ENCODE measurements at regions not wholly inside any gene's neighbourhood (a gene's known extent, or its start where the extent isn't known, plus 50 kb on each side); places are given as distances from the start of the nearest gene placed in this dataset.
A peak's percentile ranks its signal among the peaks of the same experiment; 100 is the strongest.

DNA sequence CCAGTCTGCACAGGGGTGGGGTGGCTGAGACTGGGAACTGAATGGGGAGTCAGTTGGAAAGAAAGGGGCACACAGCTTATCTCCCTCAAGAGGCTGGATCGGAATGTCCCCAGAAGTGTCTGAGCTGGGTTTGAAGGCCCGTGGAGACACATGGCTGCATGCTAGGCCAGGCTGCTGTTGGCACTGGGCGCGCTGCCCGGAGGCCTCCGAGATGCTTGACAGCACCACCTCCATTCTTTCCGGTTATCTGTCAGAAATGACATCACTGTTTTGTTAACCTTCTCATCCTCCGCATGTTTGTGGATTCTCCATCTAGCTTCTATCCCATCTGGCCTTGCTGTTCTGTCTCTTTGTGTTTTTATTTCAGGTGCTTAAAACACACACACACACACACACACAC lies 85.5 kb downstream of the APIP start:
- TF ChIP-seq, protein P1, sequence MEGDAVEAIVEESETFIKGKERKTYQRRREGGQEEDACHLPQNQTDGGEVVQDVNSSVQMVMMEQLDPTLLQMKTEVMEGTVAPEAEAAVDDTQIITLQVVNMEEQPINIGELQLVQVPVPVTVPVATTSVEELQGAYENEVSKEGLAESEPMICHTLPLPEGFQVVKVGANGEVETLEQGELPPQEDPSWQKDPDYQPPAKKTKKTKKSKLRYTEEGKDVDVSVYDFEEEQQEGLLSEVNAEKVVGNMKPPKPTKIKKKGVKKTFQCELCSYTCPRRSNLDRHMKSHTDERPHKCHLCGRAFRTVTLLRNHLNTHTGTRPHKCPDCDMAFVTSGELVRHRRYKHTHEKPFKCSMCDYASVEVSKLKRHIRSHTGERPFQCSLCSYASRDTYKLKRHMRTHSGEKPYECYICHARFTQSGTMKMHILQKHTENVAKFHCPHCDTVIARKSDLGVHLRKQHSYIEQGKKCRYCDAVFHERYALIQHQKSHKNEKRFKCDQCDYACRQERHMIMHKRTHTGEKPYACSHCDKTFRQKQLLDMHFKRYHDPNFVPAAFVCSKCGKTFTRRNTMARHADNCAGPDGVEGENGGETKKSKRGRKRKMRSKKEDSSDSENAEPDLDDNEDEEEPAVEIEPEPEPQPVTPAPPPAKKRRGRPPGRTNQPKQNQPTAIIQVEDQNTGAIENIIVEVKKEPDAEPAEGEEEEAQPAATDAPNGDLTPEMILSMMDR (IDR thresholded peaks at IDR 0.05) = no peak
- Histone ChIP-seq H3K4me3 (no peak overlapping the region), H3K9me3 (no peaks in the 10 kb centered on the region), H3K36me3 (no peaks in the 10 kb centered on the region), H3K4me1 (peaks cover 11% of the 10 kb centered on the region), H3K27ac (no peak overlapping the region), H3K27me3 (ENCODE audit: low read depth) (no peaks in the 10 kb centered on the region)
- intact Hi-C loops (cut with DNase I) = no loop called here
- ATAC-seq = no peak
- DNase-seq = no peak

DNA sequence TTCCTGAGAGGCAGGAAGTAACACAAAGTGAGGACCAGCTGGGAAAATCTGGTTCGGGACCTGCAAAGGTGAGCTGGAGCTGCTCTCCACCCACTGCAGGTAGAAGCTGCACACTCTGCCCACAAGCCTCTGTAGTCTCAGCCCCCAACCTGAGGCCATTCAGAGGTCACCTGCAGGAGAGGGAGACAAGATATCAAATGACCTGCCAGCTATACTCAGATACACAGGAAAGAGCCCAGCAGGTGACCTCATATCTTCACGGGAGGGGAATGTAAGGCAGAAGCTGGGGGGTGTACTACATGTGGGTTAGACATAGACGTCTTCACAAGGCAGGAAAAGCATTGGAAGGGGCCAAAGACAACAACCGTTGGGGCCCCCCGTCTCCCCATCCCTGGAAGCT lies 86.1 kb downstream of the APIP start:
- intact Hi-C loops (cut with DNase I) = no loop called here
- Histone ChIP-seq H3K4me1 (peaks cover 11% of the 10 kb centered on the region), H3K9me3 (no peaks in the 10 kb centered on the region), H3K36me3 (no peaks in the 10 kb centered on the region), H3K27ac (no peak overlapping the region), H3K27me3 (ENCODE audit: low read depth) (no peaks in the 10 kb centered on the region), H3K4me3 (no peak overlapping the region)
- TF ChIP-seq, protein P1 (IDR thresholded peaks at IDR 0.05) = no peak
- ATAC-seq (no peak), DNase-seq (no peak)

DNA sequence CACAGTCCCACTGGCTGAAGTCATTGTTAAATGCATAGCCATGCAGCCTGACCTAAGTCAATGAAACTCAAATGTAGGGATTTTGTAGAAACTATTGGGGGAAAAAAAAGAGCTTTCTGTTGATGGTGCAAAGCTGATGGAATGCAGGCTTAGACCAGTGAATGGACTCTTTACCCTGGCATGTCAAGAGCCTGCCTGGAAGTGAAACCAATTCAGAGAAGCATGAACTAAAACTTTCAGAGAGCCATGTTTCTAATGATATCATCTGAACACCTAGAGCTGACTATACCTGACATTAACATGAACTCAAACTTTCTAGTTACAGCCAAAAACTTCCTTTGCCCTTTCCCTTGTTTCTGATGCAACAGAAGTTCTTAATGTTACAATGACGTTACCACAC lies 89.0 kb downstream of the APIP start:
- Histone ChIP-seq H3K9me3 (no peaks in the 10 kb centered on the region), H3K27ac (no peak overlapping the region), H3K27me3 (ENCODE audit: low read depth) (no peaks in the 10 kb centered on the region), H3K4me1 (peaks cover 11% of the 10 kb centered on the region), H3K36me3 (no peaks in the 10 kb centered on the region), H3K4me3 (no peak overlapping the region)
- intact Hi-C loops (cut with DNase I) = no loop called here
- DNase-seq (no peak), ATAC-seq (peak; percentile 20 to 56)
- TF ChIP-seq, protein P1 (IDR thresholded peaks at IDR 0.05) = no peak

DNA sequence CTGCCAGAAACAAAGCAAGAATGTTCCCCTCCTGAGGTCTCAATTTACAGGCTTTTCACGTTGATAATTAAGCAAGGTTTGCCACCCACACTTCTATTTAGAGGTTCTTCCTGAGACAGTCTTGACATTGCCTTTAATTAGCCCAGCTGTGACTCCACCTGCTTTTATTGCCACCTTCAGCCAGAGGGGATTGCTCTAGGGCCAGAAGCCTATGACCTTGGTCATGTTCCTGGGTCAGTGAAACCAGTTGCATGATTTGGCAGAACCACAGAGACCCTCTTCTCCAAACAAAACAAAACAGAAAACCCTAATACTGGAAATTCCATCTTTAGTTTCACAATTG lies 89.8 kb downstream of the APIP start:
- Histone ChIP-seq H3K4me1 (peaks cover 11% of the 10 kb centered on the region), H3K36me3 (no peaks in the 10 kb centered on the region), H3K9me3 (no peaks in the 10 kb centered on the region), H3K4me3 (no peak overlapping the region), H3K27me3 (ENCODE audit: low read depth) (no peaks in the 10 kb centered on the region), H3K27ac (no peak overlapping the region)
- TF ChIP-seq, protein P1 (IDR thresholded peaks at IDR 0.05) = no peak
- DNase-seq (no peak), ATAC-seq (no peak)
- intact Hi-C loops (cut with DNase I) = no loop called here

DNA sequence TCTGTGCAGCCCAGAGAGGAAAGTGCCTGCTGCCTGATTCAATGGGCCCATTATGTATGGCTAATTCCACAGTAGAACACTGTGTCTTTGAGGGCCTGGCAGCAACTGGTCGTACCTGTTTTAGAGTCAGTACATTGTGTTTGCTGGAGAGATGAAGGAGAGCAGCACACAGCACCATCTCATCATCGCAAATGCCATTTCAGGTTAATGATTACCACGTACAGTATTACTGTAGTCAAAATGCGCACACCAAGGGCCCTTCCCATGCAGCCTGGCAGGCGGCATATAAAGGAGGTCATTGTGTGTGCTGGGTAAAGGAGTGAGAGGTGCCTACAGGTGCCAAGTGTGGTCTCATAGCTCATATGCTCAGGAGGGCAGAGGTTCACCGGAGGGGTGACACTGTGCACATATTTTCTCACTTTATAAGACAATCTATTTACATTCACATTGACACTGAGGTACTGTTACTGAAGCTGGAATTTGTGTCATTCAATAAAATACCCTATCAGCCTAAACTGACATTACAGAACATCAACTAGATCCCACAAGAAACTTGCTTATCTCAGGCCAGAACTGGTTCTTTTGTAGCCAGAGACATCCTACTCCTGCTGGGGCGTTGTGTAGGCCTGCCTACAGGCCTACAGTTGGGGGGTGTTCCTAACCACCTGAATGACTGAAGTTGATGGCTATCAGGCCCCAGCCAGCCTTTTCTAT lies 90.4 kb downstream of the APIP start:
- TF ChIP-seq, protein P1 (IDR thresholded peaks at IDR 0.05) = no peak
- Histone ChIP-seq H3K27ac (peak overlapping the region; percentile 65), H3K4me3 (no peak overlapping the region), H3K4me1 (peaks cover 11% of the 10 kb centered on the region), H3K9me3 (no peaks in the 10 kb centered on the region), H3K36me3 (no peaks in the 10 kb centered on the region), H3K27me3 (ENCODE audit: low read depth) (no peaks in the 10 kb centered on the region)
- DNase-seq (peak; percentile 57), ATAC-seq (peak; percentile 87 to 94)
- intact Hi-C loops (cut with DNase I) = no loop called here

Data from lower lobe of right lung (tissue), 2 donors.